ENCODE measurements at regions not wholly inside any gene's neighbourhood (a gene's known extent, or its start where the extent isn't known, plus 50 kb on each side); places are given as distances from the start of the nearest gene placed in this dataset.

- Histone ChIP-seq H3K9me1 (ENCODE audit: control insufficient read depth, extremely low read depth, insufficient read depth, low read length) (no peaks in the 10 kb centered on the region), H3K27ac (ENCODE audit: control insufficient read depth, insufficient read depth, low read length) (no peak overlapping the region), H3K36me3 (ENCODE audit: control insufficient read depth in 2 of 2, extremely low read depth in 1 of 2, insufficient read depth in 2 of 2, low read length in 2 of 2) (no peaks in the 10 kb centered on the region), H3K79me2 (ENCODE audit: control insufficient read depth, insufficient read depth, low read length) (no peaks in the 10 kb centered on the region), H3K9me3 (ENCODE audit: control insufficient read depth, low read depth, low read length) (peaks cover 15% of the 10 kb centered on the region), H2AFZ (ENCODE audit: control insufficient read depth, low read length) (no peak overlapping the region), H4K20me1 (ENCODE audit: control insufficient read depth, extremely low read depth, insufficient read depth, low read length) (no peaks in the 10 kb centered on the region), H3K4me1 (ENCODE audit: control insufficient read depth, extremely low read depth, insufficient read depth, low read length) (no peaks in the 10 kb centered on the region), H3K9ac (ENCODE audit: control insufficient read depth, extremely low read depth, insufficient read depth, low read length) (no peak overlapping the region), H3K4me3 (ENCODE audit: control insufficient read depth in 2 of 3, extremely low read depth in 1 of 3, insufficient read depth in 2 of 3, low read depth in 1 of 3, low read length in 3 of 3) (no peak overlapping the region), H3K27me3 (ENCODE audit: control insufficient read depth, extremely low read depth, insufficient read depth, low read length) (no peaks in the 10 kb centered on the region), H3K4me2 (ENCODE audit: control insufficient read depth, extremely low read depth, insufficient read depth, low read depth, low read length) (no peak overlapping the region)
- dilution Hi-C loops (cut with MboI; ENCODE audit: extremely low pct_ligation_motif_present, low sequenced_read_pairs) = no loop called here
- TF ChIP-seq EZH2 (IDR thresholded peaks at IDR 0.05; ENCODE audit: low read length) (no peak), CTCF (optimal IDR thresholded peaks at IDR 0.05 in 1 of 3, IDR thresholded peaks at IDR 0.05 in 1 of 3, conservative IDR thresholded peaks at IDR 0.05 in 1 of 3; ENCODE audit: extremely low read depth in 1 of 3, insufficient read depth in 2 of 3, low read length in 3 of 3) (no peak)
- DNase-seq (ENCODE audit: low read depth, low spot score) (no peak), FAIRE-seq (no peak)
Measured at GRCh38 chr18:78776151-78776550, 203.5 kb upstream of the SALL3 start.

- TF ChIP-seq EZH2 (IDR thresholded peaks at IDR 0.05; ENCODE audit: low read length) = no peak
- TF ChIP-seq CTCF (optimal IDR thresholded peaks at IDR 0.05 in 1 of 3, IDR thresholded peaks at IDR 0.05 in 1 of 3, conservative IDR thresholded peaks at IDR 0.05 in 1 of 3; ENCODE audit: extremely low read depth in 1 of 3, insufficient read depth in 2 of 3, low read length in 3 of 3) = no peak
- dilution Hi-C loops (cut with MboI; ENCODE audit: extremely low pct_ligation_motif_present, low sequenced_read_pairs) = no loop called here
- Histone ChIP-seq H3K36me3 (ENCODE audit: control insufficient read depth in 2 of 2, extremely low read depth in 1 of 2, insufficient read depth in 2 of 2, low read length in 2 of 2) (no peaks in the 10 kb centered on the region), H3K4me1 (ENCODE audit: control insufficient read depth, extremely low read depth, insufficient read depth, low read length) (no peaks in the 10 kb centered on the region), H3K4me2 (ENCODE audit: control insufficient read depth, extremely low read depth, insufficient read depth, low read depth, low read length) (no peak overlapping the region), H3K79me2 (ENCODE audit: control insufficient read depth, insufficient read depth, low read length) (no peaks in the 10 kb centered on the region), H3K9ac (ENCODE audit: control insufficient read depth, extremely low read depth, insufficient read depth, low read length) (no peak overlapping the region), H3K9me3 (ENCODE audit: control insufficient read depth, low read depth, low read length) (peaks cover 11% of the 10 kb centered on the region), H3K27me3 (ENCODE audit: control insufficient read depth, extremely low read depth, insufficient read depth, low read length) (no peaks in the 10 kb centered on the region), H3K27ac (ENCODE audit: control insufficient read depth, insufficient read depth, low read length) (no peak overlapping the region), H3K9me1 (ENCODE audit: control insufficient read depth, extremely low read depth, insufficient read depth, low read length) (no peaks in the 10 kb centered on the region), H3K4me3 (ENCODE audit: control insufficient read depth in 2 of 3, extremely low read depth in 1 of 3, insufficient read depth in 2 of 3, low read depth in 1 of 3, low read length in 3 of 3) (no peak overlapping the region), H4K20me1 (ENCODE audit: control insufficient read depth, extremely low read depth, insufficient read depth, low read length) (no peaks in the 10 kb centered on the region), H2AFZ (ENCODE audit: control insufficient read depth, low read length) (no peak overlapping the region)
- DNase-seq (ENCODE audit: low read depth, low spot score) = no peak
- FAIRE-seq = no peak
Measured at GRCh38 chr18:78776706-78777285, 202.8 kb upstream of the SALL3 start.

Measured in keratinocyte (primary cell).